Loucy (cell line): ENCODE measurements at regions not wholly inside any gene's neighbourhood (a gene's known extent, or its start where the extent isn't known, plus 50 kb on each side); places are given as distances from the start of the nearest gene placed in this dataset.
A peak's percentile ranks its signal among the peaks of the same experiment; 100 is the strongest.

Source experiments
- H2AFZ ChIP-seq: fragments of 200-600 bp; sonication (generic); 2 replicates; pipeline ENCODE4 v1.6.0; 2016; ENCODE audit warnings: antibody characterized with exemption, mild to moderate bottlenecking, low read length, moderate library complexity
- H3F3A ChIP-seq: fragments of 200-600 bp; 2 replicates; pipeline ENCODE4 v1.6.0; 2016; ENCODE audit warnings: antibody characterized with exemption, low read depth, mild to moderate bottlenecking
- H3K27me3 ChIP-seq: fragments of 200-600 bp; sonication (generic); 2 replicates; pipeline ENCODE4 v1.6.1; 2014; ENCODE audit warnings: low read length, mild to moderate bottlenecking; ENCODE audit not compliant: insufficient read depth, poor library complexity, severe bottlenecking
- H3K36me3 ChIP-seq: fragments of 200-600 bp; sonication (generic); 2 replicates; pipeline ENCODE4 v1.6.1; 2016; ENCODE audit warnings: low read length; ENCODE audit not compliant: insufficient read depth
- H3K4me1 ChIP-seq: fragments of 200-600 bp; sonication (generic); 2 replicates; pipeline ENCODE4 v1.5.1; 2014; ENCODE audit warnings: low read length, mild to moderate bottlenecking; ENCODE audit not compliant: insufficient read depth, poor library complexity, severe bottlenecking
- H3K4me2 ChIP-seq: fragments of 200-600 bp; sonication (generic); 2 replicates; pipeline ENCODE4 v1.6.0; 2014; ENCODE audit warnings: antibody characterized with exemption, low read length, low read depth, mild to moderate bottlenecking; ENCODE audit not compliant: poor library complexity, severe bottlenecking
- H3K4me3 ChIP-seq: fragments of 200-600 bp; sonication (generic); 2 replicates; pipeline ENCODE4 v1.5.1; 2014; ENCODE audit warnings: low read length, mild to moderate bottlenecking, mixed read lengths; ENCODE audit not compliant: poor library complexity, severe bottlenecking
- H3K79me2 ChIP-seq: fragments of 200-600 bp; sonication (generic); 2 replicates; pipeline ENCODE4 v1.6.1; 2014; ENCODE audit warnings: low read length; ENCODE audit not compliant: insufficient read depth
- H3K9ac ChIP-seq: fragments of 200-600 bp; sonication (generic); 2 replicates; pipeline ENCODE4 v1.6.0; 2014; ENCODE audit warnings: mild to moderate bottlenecking, low read depth, low read length, moderate library complexity; ENCODE audit not compliant: poor library complexity, severe bottlenecking
- H3K9me2 ChIP-seq: fragments of 200-600 bp; sonication (generic); replicated peaks from 2 replicates; pipeline ENCODE4 v1.6.1; 2016; ENCODE audit warnings: low read depth, low read length, mixed read lengths
- H3K9me3 ChIP-seq: fragments of 200-600 bp; sonication (generic); 2 replicates; pipeline ENCODE4 v1.6.1; 2014; ENCODE audit warnings: mild to moderate bottlenecking, antibody characterized with exemption, low read length, low read depth; ENCODE audit not compliant: insufficient read depth
- H4K20me1 ChIP-seq: fragments of 200-600 bp; sonication (generic); 2 replicates; pipeline ENCODE4 v1.6.0; 2014; ENCODE audit warnings: antibody characterized with exemption, low read length, mild to moderate bottlenecking; ENCODE audit not compliant: insufficient read depth, poor library complexity, severe bottlenecking
- EZH2phosphoT487 ChIP-seq: fragments of 200-600 bp; IDR thresholded peaks from 2 replicates; pipeline ENCODE4 v1.6.1; 2018; ENCODE audit warnings: antibody characterized with exemption, mild to moderate bottlenecking, moderate library complexity, borderline replicate concordance
- TF ChIP-seq, protein P1 (sequence below): fragments of 200-600 bp; sonication (generic); conservative IDR thresholded peaks from 2 replicates; pipeline ENCODE4 v1.5.1; 2014; ENCODE audit warnings: mild to moderate bottlenecking, antibody characterized with exemption, low read length

DNA sequence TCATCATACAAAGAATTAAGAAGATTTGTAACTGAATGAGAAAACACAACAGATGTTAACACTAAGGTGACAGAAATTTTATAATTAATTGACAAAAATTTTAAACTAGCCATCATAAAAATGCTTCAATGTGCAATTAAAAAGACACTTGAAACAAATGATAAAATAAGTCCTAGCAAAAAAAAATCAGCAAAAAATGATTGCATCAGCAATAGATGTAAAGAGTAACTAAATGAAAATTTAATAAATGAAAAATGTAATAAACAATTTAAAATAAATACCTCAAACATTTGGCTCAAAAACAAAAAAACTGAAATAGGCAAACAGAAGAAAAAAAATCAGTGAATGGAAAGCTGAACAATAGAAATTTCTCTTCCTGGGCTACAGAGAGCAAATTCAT, 380.7 kb upstream of the GALNTL6 start:
- Histone ChIP-seq H3K4me2 (no peak overlapping the region), H2AFZ (peak overlapping the region; percentile 46; the same call in 1 of the 2 replicates), H3K4me3 (no peak overlapping the region), H3K27me3 (no peaks in the 10 kb centered on the region), H3K9me3 (no peaks in the 10 kb centered on the region), H4K20me1 (no peaks in the 10 kb centered on the region), H3K9me2 (no peaks in the 10 kb centered on the region), H3F3A (no peaks in the 10 kb centered on the region), H3K9ac (no peak overlapping the region), H3K36me3 (no peaks in the 10 kb centered on the region), H3K4me1 (peaks cover 2% of the 10 kb centered on the region), H3K79me2 (no peaks in the 10 kb centered on the region)
- TF ChIP-seq EZH2phosphoT487: no peak
- TF ChIP-seq, protein P1, sequence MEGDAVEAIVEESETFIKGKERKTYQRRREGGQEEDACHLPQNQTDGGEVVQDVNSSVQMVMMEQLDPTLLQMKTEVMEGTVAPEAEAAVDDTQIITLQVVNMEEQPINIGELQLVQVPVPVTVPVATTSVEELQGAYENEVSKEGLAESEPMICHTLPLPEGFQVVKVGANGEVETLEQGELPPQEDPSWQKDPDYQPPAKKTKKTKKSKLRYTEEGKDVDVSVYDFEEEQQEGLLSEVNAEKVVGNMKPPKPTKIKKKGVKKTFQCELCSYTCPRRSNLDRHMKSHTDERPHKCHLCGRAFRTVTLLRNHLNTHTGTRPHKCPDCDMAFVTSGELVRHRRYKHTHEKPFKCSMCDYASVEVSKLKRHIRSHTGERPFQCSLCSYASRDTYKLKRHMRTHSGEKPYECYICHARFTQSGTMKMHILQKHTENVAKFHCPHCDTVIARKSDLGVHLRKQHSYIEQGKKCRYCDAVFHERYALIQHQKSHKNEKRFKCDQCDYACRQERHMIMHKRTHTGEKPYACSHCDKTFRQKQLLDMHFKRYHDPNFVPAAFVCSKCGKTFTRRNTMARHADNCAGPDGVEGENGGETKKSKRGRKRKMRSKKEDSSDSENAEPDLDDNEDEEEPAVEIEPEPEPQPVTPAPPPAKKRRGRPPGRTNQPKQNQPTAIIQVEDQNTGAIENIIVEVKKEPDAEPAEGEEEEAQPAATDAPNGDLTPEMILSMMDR: no peak

DNA sequence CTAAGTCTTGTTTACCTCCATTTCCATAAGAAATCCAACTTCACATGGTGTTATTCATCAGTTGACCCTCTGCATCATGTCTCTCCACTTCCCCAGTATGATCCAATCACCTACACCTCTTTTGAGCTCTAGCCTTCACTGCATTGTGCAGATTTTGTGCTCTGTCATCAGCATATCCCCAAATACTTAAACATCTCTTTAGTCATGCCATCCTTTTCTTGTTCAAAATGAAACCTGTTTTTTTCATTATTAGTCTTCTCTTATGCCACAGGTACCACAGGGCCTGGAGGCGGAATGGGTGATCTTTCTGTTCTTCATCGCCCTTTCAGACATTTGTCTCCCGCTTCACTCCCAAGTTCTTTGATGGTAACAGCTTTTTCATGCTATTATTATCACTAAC, 382.7 kb upstream of the GALNTL6 start:
- TF ChIP-seq, protein P1: no peak
- no peak for TF ChIP-seq EZH2phosphoT487
- Histone ChIP-seq H3K79me2 (no peaks in the 10 kb centered on the region), H3K4me3 (no peak overlapping the region), H3K9ac (no peak overlapping the region), H3K27me3 (no peaks in the 10 kb centered on the region), H3K9me2 (no peaks in the 10 kb centered on the region), H3K36me3 (no peaks in the 10 kb centered on the region), H2AFZ (no peak overlapping the region), H3K4me2 (no peak overlapping the region), H3K4me1 (peaks cover 2% of the 10 kb centered on the region), H3K9me3 (no peaks in the 10 kb centered on the region), H3F3A (no peaks in the 10 kb centered on the region), H4K20me1 (no peaks in the 10 kb centered on the region)

- TF ChIP-seq, protein P1: no peak
- TF ChIP-seq EZH2phosphoT487: no peak
- Histone ChIP-seq H3K36me3 (no peaks in the 10 kb centered on the region), H3K79me2 (no peaks in the 10 kb centered on the region), H2AFZ (no peak overlapping the region), H3K4me2 (no peak overlapping the region), H3K9me3 (no peaks in the 10 kb centered on the region), H4K20me1 (no peaks in the 10 kb centered on the region), H3K9me2 (no peaks in the 10 kb centered on the region), H3F3A (no peaks in the 10 kb centered on the region), H3K27me3 (no peaks in the 10 kb centered on the region), H3K9ac (no peak overlapping the region), H3K4me3 (no peak overlapping the region), H3K4me1 (no peaks in the 10 kb centered on the region)
Observed at GRCh38 chr4:171397175-171397574, 416.0 kb upstream of the GALNTL6 start.
